ENCODE measurements at regions not wholly inside any gene's neighbourhood (a gene's known extent, or its start where the extent isn't known, plus 50 kb on each side); places are given as distances from the start of the nearest gene placed in this dataset.

- H3K4me3 ChIP-seq (ENCODE audit: low read depth, low read length) = no peak overlapping the region
- H3K9me3 ChIP-seq = no peaks in the 10 kb centered on the region
- no peaks in the 10 kb centered on the region for H3K4me1 ChIP-seq
- no peak for DNase-seq
- no peak for TF ChIP-seq CTCF (IDR thresholded peaks at IDR 0.05; ENCODE audit: low read depth, low read length)
- H3K36me3 ChIP-seq = no peaks in the 10 kb centered on the region
- H3K27me3 ChIP-seq = no peaks in the 10 kb centered on the region
Observed at GRCh38 chr12:66740732-66741131, 61.9 kb upstream of the GRIP1 start.

DNA sequence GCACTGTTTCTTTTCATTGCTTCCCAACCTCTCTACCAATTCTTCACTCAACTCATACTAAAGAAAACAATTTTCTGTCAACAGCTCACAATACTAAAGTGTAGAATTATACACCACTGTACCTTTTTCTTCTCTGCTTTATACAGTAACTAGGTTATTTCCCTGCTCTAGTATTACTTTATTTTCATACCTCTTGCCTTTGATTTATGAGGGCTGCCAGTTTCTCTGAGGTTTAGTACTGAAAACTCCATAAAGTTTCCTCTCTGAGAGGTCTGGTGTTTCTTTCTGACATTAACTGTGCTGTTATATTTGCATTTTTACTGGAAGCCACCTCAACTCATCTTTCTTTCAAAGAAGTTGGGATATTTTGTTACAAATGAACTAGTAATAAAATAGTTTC is 63.0 kb upstream of the GRIP1 start:
- no peak for TF ChIP-seq CTCF (IDR thresholded peaks at IDR 0.05; ENCODE audit: low read depth, low read length)
- no peak overlapping the region for H3K4me3 ChIP-seq (ENCODE audit: low read depth, low read length)
- H3K9me3 ChIP-seq = no peaks in the 10 kb centered on the region
- H3K27me3 ChIP-seq = no peaks in the 10 kb centered on the region
- no peaks in the 10 kb centered on the region for H3K36me3 ChIP-seq
- H3K4me1 ChIP-seq = no peaks in the 10 kb centered on the region
- no peak for DNase-seq

GRCh38 chr12:66742508-66743367 is 63.9 kb upstream of the GRIP1 start:
- no peak for DNase-seq
- TF ChIP-seq CTCF (IDR thresholded peaks at IDR 0.05; ENCODE audit: low read depth, low read length) = no peak
- no peaks in the 10 kb centered on the region for H3K4me1 ChIP-seq
- H3K27me3 ChIP-seq = no peaks in the 10 kb centered on the region
- H3K36me3 ChIP-seq = no peaks in the 10 kb centered on the region
- H3K4me3 ChIP-seq (ENCODE audit: low read depth, low read length) = no peak overlapping the region
- H3K9me3 ChIP-seq = no peaks in the 10 kb centered on the region

GRCh38 chr12:66744461-66744860 is 65.6 kb upstream of the GRIP1 start:
- no peaks in the 10 kb centered on the region for H3K9me3 ChIP-seq
- no peaks in the 10 kb centered on the region for H3K36me3 ChIP-seq
- DNase-seq = no peak
- H3K27me3 ChIP-seq = no peaks in the 10 kb centered on the region
- no peak for TF ChIP-seq CTCF (IDR thresholded peaks at IDR 0.05; ENCODE audit: low read depth, low read length)
- no peak overlapping the region for H3K4me3 ChIP-seq (ENCODE audit: low read depth, low read length)
- H3K4me1 ChIP-seq = no peaks in the 10 kb centered on the region

DNA sequence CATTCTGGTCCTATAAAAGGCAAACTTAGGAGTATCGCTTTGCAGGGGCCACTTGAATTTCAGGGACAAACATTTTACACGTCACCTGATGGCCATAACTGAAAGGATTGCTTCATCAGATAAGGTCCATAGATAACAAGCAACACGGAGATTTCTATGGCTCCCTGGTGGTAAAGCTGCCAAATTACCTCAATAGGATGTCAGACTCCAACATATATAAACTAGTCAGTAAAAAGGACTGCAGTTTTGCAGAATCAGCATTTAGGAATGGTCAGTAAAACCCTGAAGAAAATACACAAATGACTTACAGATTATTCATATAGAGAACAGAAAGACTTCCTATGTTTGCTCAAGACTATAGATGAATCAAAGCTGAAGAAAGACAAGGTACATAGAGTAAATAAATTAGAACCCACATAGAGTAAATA is 66.1 kb upstream of the GRIP1 start:
- no peak for TF ChIP-seq CTCF (IDR thresholded peaks at IDR 0.05; ENCODE audit: low read depth, low read length)
- Histone ChIP-seq H3K36me3 (no peaks in the 10 kb centered on the region), H3K4me3 (ENCODE audit: low read depth, low read length) (no peak overlapping the region), H3K9me3 (no peaks in the 10 kb centered on the region), H3K27me3 (no peaks in the 10 kb centered on the region), H3K4me1 (no peaks in the 10 kb centered on the region)
- no peak for DNase-seq

GRCh38 chr12:66746489-66747201 is 67.8 kb upstream of the GRIP1 start:
- no peaks in the 10 kb centered on the region for H3K9me3 ChIP-seq
- DNase-seq = no peak
- TF ChIP-seq CTCF (IDR thresholded peaks at IDR 0.05; ENCODE audit: low read depth, low read length) = no peak
- H3K4me1 ChIP-seq = no peaks in the 10 kb centered on the region
- H3K4me3 ChIP-seq (ENCODE audit: low read depth, low read length) = no peak overlapping the region
- H3K27me3 ChIP-seq = no peaks in the 10 kb centered on the region
- no peaks in the 10 kb centered on the region for H3K36me3 ChIP-seq
